Activated CD8-positive, alpha-beta memory T cell treated with anti-CD3 and anti-CD28 coated beads, Interleukin-2, amount 50 U/mL, for 48 hours (primary cell): ENCODE measurements at regions not wholly inside any gene's neighbourhood (a gene's known extent, or its start where the extent isn't known, plus 50 kb on each side); places are given as distances from the start of the nearest gene placed in this dataset.

Experiments used
- DNase-seq: peaks from one replicate; pipeline ENCODE4 v3.0.0-alpha.2; 2020

GRCh38 chr16:17532338-17532995 lies 61.7 kb upstream of the XYLT1 start:
- no peak for DNase-seq

GRCh38 chr16:17529982-17530760 lies 59.4 kb upstream of the XYLT1 start:
- no peak for DNase-seq

- no peak for DNase-seq
These were observed 56.5 kb upstream of the XYLT1 start for GRCh38 chr16:17526956-17527937.

- DNase-seq = no peak
These were observed 53.9 kb upstream of the XYLT1 start for GRCh38 chr16:17524656-17525055.

- DNase-seq = no peak
These were observed 49.8 kb upstream of the XYLT1 start for GRCh38 chr16:17520561-17520960.
